GM18520 (cell line): ENCODE measurements at regions not wholly inside any gene's neighbourhood (a gene's known extent, or its start where the extent isn't known, plus 50 kb on each side); places are given as distances from the start of the nearest gene placed in this dataset.

Experiments used
- ATAC-seq: cut with Tn5 transposase; IDR thresholded peaks from one replicate; pipeline ENCODE4 v1.9.1; 2021; ENCODE audit not compliant: unreplicated experiment

- ATAC-seq, result no peak
Measured at GRCh38 chr5:67289763-67290521, 93.3 kb upstream of the CD180 start.

DNA sequence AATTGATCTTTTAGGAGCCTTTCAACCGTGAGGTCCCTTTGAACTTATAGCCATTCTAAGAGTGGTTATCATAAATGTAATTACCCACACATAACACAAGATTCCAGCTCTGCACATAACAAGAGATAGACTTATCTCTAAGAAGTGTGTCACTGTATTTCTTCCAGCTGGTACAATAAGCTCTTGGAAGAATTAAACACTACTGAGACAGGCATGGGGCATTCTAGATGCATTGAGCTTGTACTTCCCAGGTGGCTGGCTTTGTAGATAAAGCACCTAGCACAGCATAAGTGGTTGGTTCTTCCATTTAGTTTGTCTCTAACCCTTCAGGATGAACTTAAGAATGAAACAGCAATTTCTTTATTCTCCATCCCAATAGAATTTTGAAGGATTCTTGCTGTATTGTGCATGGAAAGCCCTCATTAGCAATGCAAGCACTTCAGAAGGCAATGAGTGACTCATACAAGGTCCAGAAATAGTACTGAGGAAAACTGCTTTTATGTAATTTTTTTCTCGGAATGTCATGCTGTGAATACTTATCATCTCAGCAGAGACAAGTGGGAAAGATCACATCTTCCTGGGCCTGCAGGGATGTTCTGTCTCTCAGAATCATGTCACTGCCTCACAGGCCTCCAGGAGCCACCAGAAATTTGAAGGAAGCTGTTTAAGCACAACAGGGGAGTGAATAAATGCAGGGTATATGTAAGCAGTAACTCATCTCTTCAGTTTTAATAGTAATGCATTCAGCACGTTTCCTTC is 91.1 kb upstream of the CD180 start:
- no peak for ATAC-seq

DNA sequence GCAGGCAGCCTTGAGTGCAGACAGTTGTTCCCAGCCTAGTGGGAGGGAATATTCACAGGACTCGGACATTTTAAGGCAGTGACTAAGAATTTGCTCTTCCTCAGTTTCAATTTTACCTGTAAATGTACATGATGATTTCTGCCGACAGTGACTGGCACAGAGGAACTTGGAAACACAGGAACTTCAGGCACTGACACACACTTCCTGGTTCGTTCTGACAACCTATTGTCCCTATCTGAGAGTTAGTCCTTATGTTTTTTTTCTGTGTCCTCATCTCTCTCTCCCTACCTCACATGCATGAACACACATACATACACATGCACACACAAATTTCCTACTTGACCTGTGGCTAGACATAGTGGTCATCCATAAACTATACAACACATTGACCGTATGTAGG is 89.4 kb upstream of the CD180 start:
- no peak for ATAC-seq

DNA sequence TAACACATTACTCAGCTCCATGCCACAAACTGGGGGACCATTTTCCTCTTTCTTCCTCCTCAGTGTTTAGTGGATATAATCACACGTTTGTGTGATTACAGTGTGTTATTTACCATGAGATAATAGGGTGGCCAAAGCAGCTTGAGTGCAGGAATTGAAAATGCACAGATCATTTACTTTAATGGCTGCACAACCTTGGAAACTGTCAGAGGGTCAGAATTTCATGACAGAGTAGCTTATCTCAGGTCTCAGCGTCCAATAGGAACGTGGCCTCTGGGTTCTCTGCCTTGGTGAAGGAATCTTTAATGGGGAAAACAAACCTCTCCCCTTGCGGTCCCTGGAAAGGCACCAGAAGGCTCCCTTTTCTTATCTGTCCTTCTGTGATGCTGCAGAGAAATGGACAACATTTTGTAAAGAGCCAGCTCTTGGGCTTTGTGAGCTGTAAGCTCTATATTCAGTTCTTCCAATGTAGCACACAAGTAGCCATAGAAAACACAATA is 87.4 kb upstream of the CD180 start:
- no peak for ATAC-seq

- no peak for ATAC-seq
Measured at GRCh38 chr5:67283275-67283987, 86.8 kb upstream of the CD180 start.

DNA sequence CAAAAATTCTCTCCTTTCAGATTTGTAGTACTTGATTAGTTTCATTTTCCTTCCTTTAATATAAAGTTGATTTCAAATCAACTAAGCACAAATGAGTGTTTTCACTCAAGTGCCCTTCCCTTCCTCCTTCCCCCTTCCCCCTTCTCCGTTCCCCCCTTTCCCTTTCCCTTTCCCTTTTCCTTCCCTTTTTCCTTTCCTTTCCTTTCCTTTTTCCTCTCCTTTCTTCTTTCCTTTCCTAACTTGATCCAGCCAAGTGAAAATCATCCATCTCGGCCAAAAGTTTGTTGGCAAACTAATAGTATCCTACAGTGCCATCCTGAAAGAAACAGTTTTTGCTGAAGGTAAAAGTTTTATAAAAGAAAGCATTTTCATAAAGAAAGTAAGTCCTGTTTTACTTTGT is 85.3 kb upstream of the CD180 start:
- no peak for ATAC-seq

- no peak for ATAC-seq
Measured at GRCh38 chr5:67273689-67274356, 77.2 kb upstream of the CD180 start.

DNA sequence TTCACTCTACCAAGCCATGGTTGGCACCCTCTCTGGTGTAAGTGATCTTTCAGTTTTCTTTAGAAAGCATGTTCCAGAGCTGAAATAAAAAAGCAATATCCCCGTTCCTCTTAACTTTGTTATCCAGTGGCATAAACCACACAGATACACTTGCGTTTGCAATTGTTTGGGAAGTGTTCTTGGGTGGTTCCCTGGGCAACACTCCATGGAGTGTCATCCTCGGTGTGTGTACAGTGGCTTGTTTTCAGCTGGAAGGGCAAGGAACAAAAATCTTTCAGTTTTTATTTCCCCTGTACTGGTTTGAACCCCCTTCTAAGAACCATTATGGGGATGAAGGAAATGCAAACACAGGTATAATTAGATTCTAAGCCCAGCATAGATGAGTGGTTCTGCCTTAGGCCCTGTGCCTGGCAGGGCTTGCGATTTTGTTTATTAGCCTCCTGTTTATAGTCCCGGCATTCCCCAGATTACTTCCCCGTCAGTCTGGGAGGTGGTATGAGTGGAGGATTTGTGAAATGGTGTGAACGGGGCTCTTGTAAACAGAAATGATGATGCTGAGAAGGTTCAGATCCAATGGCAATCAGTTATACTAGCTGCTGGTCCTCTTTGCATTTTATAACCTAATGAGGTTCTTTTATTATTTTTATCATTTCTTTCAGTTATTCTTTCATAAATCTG is 76.0 kb upstream of the CD180 start:
- ATAC-seq, result no peak

DNA sequence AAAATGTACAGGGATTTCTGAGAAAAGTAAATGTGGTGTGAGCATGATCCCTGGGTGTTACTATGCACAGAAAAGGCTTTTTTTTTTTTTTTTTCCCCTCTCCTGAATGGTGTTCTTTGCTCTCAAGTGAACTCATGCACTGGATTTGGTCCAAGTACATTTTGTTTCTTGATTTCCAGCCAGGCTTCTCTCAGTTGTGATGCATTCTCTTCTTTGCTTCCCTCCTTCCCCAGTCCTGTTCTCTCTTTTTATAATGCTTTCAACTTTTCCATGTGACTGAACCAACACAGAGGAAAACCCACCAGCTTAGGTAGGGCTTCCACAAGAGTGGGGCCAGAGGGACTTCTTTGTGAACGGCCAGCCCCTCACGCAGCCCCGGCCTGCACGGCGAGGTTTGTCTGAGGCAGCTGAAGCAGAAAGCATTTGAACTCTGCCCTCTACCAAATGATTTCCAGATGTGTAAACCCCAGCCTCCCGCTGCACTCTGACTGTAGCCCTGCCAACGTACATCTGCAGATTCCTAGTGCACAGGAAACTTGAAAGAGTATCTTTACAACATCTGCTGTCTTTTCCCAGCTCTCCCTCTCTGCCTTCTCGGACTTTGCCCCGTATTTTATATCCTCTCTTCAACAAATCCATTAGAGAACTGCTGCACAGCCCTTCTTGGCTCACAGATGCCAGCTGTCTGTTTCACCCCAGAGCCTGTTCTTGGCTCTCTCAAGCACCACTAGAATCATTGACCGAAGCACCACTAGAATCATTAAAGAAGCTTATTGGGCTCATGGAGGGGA is 71.8 kb upstream of the CD180 start:
- ATAC-seq, result no peak

DNA sequence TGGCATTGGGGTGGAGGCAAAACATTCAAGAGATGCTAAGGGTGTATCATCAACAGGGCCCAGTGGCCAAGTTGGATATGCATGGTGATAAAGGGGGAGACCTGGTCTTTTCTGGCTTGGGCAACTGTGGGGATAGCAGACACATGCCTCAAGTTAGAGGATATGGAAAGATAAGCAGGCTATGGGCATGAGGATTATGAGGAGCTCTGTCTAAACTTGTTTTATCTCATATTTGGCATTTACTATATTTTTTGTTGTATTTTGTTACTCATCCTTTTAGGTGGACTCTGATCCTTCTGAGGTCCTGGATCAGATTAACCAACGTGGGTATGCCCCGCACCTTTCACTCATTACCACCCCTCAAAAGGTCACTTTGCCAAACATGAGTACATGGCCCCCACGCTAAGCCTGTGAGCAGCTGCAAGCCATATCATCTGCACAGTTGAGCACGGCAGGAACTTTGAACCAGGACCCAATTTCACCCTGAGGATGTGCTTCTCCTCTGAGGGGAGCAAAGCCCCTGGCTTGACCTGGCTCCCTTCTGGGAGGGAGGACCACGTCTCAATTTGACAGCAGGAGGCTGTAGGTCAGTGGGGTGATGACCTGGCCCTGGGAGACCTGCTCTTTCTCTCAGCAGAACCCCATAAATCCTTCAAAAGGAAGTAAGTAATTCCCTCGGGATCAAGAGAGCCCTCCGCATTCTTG is 71.1 kb upstream of the CD180 start:
- ATAC-seq, result no peak

GRCh38 chr5:67266654-67267350 is 70.2 kb upstream of the CD180 start:
- ATAC-seq, result no peak

DNA sequence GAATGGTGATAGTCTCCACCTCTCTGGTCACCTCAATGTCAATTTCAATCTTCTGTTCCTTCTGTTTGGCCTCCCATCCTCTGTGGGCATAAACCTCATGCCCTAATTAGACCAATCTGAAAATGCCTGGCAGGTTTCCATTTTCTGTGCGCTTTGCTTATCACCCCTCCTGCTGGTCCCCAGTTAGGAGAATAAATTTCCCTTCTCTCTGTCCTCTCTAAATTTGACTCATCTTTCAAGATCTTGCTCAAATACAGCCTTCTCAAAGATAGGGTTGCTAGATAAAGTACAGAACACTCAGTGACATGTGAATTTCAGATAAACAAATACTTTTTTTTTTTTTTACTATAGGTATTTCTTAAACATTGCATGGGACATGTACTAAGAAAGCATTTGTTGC is 69.4 kb upstream of the CD180 start:
- no peak for ATAC-seq

DNA sequence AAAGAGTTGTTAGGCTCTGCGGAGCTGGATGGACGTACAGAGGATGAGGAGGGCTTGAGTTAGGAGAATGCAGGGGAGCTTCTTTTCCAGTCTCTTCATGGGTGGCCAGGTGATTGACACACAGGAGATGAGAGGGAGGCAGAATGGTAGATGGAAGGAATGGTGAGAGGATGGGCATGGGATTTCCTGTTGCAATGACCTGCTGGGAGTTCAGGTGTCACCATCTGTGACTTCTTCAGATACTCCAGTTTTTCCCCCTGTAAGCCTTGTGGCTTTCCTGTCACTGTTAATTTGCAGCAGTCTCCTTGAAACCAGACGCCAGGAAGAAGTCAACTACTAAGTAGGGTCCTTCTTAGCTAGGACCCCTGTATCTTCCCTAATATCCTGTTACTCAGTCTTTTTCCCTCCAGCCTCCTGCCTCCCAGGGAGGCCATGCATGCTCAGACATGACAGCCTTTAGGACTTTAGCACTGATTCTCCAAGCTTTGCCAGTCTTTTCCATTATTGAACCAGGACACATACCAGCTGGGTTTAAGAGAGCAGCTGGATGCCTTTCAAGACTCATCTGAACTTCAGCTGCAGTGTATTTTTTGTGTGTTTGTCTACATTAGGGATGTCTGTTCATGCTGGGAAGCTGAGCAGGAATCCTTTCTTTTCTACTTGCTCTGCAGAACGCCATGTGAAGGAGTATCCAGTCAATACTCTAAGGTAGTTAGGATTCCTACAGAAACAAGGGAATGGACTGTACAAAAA is 67.2 kb upstream of the CD180 start:
- no peak for ATAC-seq

DNA sequence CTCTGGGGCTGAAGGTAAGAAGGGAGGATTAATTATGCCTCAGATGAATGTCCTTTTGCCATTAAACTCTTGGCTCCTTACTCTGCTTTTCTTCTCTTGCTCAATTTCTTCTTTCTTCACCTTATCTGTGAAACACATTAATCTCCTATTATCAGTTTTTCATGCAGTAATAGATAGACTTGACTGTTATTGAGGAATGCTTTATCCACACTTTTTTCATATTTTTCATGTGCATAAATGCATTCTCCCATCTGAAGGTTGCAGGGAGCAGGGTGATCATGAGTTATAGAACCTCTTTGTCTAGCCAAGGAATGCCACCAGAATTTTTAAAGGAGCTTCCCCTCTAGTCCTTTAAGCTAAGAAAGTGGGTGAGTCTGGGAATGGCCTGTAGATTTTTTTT is 66.4 kb upstream of the CD180 start:
- no peak for ATAC-seq

DNA sequence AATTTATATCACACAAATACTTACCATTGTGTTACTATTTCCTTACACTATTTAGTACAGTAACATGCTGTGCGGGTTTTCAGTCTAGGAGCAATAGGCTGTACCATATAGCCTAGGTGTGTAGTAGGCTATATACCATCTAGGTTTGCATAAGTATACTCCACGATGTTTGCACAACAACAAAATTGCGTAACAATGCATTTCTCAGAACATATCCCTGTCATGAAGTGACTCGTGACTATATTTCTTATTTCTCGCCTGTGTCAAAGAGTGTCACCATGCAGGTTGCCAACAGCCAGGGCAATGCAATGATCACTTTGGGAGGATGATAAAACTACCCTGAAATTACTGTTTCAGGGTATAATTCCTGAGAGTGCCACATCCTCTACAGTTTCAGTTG is 65.6 kb upstream of the CD180 start:
- no peak for ATAC-seq

GRCh38 chr5:67259548-67260215 is 63.1 kb upstream of the CD180 start:
- ATAC-seq, result no peak

- no peak for ATAC-seq
Measured at GRCh38 chr5:67257500-67257899, 60.9 kb upstream of the CD180 start.
